ENCODE measurements at regions not wholly inside any gene's neighbourhood (a gene's known extent, or its start where the extent isn't known, plus 50 kb on each side); places are given as distances from the start of the nearest gene placed in this dataset.

DNA sequence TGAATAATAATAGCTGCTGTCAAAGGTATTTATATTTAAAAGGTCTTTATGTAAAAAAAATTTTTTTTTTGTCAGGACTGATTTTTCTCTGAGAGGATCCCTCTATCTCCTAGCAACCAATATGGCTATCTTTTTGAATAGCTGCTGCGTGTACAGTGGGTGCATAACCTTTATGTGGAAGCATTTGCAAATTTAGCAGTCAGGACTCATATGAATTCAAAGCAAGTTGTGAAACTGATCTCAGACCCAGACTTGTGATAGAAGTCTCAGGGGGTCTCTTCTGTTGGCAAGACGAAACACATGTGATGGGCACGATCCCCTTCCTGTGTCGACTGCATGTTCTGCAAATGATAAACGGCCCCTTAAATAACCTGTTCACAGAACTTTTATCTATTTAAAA is 114.1 kb upstream of the ARGLU1 start:
- no peak for DNase-seq

DNA sequence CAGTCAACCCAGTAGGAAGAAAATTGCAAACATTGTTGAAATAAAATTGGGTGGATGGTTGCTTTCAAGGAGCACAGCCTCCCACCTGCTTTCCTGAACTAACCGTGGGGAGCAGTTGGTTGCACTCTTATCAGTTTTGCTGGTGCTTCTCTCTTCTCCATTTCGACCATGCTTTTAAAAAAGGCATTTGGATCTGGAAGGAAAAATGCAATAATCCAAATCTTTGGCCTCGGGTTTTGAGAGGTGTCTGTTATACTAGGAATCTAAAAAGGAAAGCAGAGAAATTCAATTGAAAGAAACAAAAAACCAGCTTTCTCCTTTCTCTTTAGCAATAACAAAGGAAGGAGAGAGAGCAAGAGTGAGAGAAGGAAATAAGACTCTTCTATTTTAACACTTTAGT is 113.6 kb upstream of the ARGLU1 start:
- DNase-seq = no peak

DNA sequence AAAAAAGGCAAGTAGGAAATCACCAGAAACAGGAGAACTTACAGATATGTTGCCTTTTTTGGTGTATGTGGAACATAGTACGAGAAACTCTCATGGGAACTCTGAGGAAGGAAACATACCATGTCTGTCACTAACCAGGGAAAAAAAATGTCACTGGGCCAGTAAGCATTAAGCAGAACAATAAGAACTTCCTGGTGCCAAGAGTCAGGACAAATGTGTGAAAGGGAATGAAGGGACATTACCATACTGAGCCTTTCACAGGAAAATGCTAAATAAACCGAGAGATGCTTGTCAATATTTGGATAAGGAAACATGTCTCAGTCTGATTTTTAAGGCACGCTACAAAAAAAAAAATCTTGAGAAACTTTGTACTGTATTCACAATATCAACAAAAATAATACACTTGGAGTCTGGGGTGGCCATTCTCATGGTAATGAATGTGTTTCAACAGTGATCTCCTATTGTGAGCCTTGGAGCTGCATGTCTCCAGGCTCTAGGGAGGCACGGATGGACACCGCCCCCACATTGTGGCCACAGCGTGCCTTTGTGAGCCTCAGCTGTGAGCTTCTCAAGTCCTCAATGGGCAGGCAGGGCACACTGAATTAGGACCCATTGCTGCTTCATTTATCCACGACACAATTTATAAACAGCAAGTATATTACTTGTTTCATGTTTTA is 113.0 kb upstream of the ARGLU1 start:
- DNase-seq = no peak

DNA sequence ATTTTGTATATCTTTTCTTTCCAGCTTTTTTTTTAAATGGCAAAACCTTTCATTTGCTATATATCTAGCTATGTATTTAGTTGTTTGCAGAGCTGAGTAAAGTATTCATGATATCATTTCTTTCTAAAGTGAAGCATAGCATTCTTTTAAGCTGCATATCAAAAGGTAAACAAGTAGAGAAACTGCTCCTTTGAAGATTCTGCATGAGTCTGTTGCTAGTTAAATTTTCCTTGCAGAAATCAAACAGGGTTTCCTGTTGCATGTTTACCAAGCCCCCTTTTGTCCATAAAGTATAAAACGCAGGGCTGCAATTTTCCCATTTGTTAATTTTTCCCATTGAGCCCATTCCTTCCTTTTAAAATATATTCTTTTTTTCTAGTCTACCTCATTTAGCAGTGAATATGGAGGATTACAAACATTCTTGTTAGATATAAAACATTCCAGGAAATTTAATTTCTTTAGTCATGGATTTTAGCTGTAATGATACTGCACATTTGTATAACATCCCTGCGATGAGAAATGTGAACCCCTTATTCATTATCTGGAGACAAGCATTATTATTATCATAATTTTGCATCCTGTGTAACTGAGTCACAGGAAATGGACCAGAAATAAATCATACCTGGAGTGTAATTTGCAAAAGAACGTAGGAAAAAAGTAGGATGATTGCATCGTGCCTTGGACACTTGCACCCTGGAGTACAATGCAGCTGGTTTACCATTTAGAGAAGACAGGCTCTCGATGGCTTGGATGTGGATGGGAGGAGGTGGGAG is 110.9 kb upstream of the ARGLU1 start:
- no peak for DNase-seq

DNA sequence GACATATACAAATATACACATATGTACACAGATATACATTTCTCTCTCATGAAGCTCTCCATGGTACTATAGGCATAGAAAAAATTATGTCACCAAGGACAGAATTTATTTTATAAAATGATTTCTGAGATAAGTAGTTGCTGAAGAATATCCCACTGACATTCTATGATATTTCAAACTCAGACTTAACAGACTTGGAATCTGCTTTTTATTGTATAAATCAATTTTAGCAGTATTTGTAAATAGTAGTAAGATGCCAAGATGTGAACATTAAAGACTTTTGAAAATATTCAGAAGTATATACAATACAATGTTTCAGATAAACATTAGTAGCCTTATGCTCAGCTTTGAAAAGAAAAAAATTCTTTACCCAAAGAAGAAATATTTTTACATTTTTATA is 107.4 kb upstream of the ARGLU1 start:
- no peak for DNase-seq

DNA sequence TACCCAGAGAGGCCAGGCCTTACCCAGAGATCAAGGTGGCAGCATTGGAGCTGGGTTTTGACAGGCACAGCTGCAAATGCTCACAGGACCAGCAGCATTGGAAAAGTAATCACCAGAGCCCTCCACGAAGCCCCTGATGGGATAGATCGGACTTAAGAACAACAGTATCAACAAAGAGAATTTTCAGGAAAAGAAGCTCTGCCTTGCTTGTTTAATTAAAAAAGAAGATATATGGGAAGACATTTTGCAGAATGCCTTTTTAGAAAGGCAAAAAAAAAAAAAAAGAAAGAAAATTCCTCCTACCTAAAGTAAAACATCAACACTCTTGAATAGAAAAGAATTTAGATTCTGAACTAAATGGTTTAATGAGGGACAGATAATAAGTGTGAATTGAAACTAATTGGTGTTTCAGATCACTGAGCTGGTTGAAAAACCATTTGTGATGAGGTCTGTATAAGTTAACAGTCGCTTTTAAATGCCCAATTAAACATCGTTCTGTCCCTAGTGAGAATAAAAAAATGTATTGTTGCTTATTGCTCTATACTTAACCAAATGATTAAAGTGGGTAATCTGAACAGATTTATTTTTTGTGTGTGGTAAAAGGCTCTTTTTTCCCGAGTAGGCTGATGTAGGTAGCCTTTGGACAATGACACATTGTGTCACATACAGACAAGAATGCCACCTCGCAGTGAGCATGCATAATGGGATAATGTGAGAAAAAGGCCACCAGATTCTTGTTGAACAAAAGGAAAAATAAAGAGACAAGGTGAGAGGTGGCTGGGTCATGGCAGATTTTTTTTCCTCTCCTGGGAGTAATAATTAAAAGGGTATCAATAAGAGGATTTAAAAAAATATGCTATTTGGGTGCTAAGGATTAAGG is 93.0 kb upstream of the ARGLU1 start:
- DNase-seq = no peak

DNA sequence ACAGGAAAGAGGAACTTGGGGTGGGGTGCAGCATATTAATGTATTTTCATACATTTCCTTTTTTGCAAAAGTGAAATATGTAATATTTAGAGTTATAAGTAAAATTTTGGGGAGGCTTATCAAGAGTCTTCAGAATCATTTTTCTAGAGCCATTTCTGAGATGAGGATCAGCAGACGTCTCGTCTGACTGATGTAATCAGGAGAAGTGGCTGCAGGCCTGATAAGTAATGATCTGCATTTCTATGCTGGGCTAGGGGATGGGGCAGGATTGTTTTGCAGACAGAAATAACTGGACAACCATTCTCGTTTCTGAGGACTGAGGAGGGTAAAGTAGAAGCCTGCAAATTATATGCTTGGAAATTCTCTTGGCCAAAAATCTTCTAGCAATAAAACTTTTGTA is 89.2 kb upstream of the ARGLU1 start:
- DNase-seq = no peak

DNA sequence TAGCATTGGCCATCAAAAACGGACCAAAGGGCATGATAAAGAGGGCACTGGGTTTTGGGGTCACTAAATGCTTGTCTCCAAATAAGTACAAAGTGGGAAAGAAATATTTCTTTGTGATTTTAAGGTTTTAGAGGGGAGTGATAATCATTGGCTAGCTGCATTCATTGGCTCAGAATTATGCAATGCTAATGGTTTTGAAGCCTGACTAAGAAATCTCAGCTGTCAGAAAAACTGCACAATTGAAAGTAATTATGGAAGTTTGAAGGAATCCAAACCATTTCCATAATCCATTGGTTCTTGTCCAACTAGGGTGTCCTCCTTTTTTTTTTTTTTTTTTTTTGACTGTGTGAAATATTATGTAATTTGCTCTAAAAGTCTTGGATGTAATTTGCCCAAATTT is 88.2 kb upstream of the ARGLU1 start:
- no peak for DNase-seq

DNA sequence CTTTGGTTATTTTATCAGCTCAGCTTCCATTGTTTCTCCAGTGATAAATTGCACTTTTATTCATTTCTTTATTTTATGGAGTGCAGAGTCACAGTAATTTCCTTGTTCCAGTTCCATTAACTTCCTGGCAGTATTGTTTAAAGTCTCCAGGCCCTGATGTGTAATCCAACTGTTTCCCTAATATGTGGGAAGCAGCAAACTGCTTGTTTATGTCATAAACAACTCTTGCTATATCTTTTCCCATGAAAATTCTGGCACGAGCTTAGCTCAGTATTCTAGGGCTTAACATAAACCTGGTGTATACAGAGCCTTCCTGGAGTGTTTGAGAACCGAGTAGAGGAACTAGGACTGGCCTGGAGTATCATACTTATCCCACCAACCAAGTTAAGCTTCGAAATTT is 83.5 kb upstream of the ARGLU1 start:
- no peak for DNase-seq

DNA sequence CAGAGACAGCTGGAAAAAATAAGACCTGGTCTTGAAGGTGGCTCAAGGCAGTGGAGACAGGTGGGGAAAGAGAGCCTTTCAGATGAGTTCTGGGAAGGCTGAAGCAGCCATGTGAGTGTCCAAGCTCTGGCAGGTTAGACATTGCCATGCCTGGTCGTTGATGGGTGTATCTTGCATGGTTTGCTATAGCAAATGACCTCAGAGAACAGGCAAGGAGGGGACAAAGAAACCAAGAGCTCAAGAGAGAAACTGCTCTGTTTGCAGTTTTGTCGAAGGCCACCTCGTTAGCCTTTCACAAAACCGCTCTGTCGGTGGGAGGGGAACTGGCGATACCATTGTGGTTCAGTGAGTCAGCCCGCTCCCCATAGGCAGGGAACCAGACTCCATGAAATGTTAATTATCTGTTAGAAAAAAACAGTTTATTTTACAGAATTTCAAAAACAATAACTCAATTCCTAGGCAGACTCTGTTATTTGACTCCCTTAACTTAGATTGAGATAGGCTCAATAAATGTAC is 82.8 kb upstream of the ARGLU1 start:
- no peak for DNase-seq

DNA sequence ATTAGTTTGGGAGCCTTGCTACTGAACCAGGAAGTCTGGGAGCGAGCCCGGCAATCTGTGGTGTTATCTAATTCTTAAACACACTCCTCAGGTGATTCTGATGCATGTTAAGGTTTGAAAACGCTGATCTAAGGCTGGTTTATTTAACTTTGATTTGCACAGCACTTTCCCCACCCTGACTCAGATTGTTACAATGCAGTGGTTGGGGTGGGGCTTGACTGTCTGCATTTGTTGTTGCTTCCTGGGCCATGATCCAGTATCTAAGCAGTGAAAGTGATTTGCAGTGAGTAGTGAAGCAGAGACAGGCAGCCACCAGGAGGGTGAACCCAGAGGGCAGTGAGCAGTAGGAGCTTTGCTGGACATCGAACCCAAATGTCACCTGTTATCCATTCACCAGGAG is 81.6 kb upstream of the ARGLU1 start:
- DNase-seq = no peak

DNA sequence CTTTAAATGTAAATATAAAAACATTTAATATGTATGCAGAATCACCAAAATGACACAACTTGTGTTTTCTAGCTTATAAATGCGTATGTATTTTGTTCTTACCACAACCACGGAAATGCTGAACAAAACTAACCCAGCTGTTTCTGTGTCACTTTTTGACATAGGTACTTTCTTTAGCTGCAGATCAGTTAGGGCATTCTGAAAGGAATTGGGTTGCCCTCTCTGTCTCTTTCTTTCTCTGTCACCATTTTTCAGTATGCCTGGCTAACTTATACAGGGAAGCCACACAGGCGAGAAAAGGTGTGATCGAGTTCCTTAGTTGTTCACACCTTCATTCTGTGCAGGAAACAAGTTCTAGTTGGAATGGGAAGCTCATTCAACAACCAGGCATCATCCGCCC is 72.6 kb upstream of the ARGLU1 start:
- DNase-seq = no peak

DNA sequence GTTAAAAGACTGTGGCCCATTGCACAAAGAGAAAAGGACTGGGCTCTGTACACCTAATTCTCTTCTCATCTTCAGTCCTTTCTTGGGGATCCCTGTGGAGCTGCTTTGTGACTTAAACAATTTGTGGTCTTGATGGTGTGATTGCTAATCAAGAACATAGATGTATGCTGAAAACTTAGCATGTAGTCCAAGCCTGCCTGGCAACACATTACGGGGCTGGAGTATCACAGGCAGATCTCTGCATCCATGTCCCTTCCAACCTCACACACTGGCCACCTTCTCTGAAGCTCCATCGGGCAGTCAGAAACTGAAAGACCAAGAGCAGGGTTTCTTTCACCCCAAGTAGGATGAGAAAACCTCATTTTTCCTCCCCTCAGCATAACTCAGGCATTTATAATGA is 69.6 kb upstream of the ARGLU1 start:
- no peak for DNase-seq

DNA sequence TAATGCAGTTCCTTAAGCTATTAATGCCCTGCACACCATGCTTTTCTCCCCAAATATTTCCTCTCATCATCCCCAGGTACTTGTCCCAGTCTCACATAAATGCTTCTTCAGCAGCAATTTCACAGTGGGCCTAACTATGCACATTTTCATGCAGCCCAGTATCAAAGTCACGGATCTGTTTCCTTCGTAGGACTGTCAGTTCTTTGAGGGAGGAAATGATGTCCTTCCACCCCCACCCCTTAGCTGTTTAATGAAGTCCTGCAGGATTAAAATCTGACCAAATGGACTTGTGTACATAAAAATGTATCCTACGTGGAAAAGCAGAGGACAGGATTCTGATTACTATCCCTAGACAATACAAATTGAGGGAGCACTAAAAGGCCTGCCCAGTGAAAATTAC is 68.6 kb upstream of the ARGLU1 start:
- DNase-seq = no peak

DNA sequence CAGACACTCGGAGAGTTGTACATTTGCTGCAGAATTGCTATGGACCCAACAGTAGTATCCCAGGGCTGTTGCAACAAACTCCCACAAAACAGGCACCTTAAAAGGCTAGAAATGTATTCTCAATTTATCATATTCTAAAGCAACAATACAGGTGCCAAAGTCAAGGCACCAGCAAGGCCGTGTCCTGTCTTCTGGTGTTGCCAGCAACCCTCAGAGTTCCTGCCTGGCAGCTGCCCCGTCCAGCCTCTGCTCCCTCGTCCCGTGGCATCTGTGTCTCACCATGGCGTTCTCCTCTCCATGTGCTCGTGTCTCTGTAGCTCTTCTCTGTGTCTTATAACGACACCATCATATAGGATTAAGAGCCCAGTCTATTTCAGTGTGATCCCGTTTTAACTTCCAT is 67.7 kb upstream of the ARGLU1 start:
- no peak for DNase-seq

DNA sequence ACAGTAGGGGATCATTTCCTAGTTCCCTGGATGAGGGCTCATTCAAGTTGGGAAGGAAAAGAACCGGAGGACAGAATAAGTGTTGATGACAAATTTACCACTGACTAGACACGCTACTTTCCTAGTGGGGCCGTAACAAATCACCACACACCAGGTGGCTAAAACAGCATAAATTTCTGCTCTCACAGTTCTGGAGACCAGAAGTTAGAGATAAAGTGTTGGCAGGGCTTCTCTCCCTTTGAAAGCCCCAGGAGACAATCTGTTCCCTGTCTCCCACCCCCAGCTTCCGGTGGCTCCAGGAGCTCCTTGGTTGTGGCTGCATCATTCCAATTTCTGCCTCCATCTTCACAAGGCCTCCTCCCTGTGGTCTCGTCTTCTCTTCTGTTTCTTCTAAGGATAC is 65.4 kb upstream of the ARGLU1 start:
- DNase-seq = no peak

DNA sequence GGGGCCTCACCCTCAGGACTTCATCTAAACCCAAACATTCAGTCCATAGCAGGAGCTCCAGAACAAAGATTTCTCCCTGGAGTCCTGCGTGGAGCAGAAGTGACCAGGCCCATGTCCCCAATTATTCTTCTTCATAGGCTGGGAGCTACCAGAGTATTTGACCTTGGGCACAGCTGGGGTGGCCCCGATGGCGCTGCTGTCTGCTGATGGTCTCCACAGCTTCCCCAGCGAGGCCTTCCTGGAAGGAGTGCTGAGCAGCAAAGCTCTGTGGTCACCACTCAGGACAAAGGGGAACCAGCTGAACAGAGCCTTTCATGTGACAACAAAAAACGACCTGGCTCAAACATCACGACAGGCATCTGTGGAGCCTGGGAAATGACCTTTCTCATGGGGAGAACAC is 62.7 kb upstream of the ARGLU1 start:
- DNase-seq = no peak

DNA sequence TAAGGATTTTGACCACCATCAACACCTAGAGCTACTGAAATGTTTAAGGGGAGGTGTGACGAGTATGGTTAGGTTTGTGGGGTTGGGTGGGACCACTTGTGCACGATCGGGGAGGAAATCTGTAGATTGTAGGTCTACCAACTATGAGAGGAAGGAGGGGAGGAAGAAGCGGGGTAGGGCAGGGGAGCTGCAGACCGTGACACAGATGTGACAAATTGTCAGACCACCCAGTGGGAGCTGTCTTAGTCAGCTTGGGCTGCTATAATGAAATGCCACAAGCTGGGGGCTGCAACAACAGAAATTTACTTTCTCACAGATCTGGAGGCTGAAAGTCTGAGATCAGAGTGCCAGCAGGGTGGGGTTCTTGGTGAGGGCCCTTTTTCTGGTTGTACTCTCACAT is 62.2 kb upstream of the ARGLU1 start:
- no peak for DNase-seq

DNA sequence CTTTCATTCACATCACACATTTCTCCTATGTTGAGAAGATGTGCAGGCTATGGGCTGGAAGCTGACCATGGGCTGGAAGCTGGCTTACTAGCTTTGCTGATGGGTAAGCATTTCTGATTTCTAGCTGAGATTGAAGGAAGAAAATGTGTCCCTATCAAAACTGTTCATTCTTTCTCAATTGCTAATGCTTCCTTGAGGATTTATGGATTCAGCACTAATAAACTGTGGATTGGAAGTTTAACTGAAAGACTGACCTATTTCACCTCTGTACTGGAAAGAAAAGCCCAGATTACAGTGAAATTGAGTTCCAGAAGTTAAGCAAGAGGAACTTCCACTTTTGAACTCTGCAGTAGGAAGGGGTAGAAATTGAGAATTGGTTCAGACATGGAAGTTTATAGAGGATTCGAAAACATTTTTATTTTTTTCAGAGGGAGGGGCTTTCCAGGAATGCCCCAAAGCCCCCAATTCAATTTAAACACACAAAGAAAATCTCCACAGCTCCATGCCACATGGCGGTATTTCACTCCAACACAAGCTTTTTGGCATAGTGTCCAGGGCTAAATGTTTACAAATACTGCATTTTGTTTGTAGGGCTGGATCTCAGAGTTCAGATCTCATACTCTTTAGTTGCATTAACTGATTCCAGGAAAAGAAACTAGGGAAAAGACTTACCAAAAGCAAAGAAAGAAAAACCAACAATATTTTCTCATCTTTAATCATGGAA is 61.2 kb upstream of the ARGLU1 start:
- DNase-seq = no peak

DNA sequence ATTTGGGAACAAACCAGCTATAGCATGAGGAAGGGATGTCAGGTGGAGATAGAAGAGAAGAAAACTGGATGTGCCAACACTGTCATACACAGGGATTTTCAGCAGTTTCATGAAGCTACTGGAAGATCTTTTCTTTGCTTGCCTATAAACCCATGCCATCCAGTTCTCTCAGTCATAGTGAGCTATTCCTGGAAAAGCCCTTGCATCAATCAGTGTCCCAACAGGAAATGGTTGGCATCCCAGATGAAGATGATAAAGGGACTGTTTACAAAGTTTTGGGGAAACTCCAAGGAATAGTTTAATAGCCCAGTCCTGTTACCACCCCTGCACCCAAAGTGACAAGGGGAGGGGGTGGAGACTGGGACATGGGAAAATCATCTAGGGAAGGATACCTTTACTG is 58.5 kb upstream of the ARGLU1 start:
- no peak for DNase-seq

DNA sequence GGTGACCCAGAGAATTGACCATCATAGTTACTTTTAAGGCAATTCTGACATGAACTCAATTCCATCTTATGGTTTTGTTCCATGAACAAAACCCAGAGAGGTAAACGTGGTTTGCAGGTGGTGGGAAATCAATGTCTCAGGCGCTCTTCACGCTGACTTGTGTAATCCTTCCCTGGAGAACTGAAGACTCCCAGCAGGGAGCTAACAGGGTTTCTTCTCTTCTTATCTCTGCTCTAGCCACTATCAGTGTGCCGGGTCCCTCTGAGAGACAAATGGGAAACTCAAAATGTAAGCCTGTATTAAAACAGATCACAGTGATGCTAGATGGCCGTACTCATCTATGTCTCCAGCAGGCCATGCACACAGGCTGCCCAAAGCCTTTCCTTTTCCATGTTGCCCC is 57.6 kb upstream of the ARGLU1 start:
- no peak for DNase-seq

DNA sequence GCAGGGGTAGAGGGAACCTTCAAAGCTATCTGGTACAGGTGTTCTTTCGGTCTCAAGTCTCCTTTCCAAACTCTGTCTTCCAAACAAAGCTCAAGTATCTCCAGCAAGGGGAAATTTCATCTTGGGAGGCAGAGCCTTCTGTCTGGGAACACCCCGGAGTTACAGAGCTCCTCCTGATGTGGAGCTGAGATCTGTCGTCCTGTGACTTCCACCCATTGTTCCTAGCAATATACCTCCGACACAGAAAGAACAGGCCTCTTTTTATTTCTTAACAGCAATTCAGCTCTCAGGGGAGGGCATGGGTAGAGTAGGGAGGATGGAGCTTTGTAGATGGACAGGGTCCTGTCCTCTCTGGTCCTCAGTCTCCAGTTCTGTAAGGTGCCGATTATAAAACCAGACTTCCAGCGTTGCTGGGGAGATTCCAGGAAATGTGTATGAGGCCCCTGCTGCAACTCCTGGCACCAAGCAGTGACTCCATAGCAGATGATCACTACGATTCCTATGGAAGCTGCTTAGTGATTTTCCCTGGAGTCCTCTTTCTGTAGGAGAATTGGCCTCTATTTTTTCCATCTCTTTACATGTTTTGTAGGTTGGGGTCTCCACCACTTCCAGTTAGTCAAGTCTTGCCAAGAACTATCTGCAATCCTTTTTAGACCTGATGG is 56.0 kb upstream of the ARGLU1 start:
- DNase-seq = no peak
